ELF-1 (cell line): ENCODE measurements at regions not wholly inside any gene's neighbourhood (a gene's known extent, or its start where the extent isn't known, plus 50 kb on each side); places are given as distances from the start of the nearest gene placed in this dataset.

ENCODE experiments used
- DNase-seq: peaks from one replicate; pipeline ENCODE4 v3.0.0-alpha.2; 2016; ENCODE audit warnings: low read depth, low spot score

DNA sequence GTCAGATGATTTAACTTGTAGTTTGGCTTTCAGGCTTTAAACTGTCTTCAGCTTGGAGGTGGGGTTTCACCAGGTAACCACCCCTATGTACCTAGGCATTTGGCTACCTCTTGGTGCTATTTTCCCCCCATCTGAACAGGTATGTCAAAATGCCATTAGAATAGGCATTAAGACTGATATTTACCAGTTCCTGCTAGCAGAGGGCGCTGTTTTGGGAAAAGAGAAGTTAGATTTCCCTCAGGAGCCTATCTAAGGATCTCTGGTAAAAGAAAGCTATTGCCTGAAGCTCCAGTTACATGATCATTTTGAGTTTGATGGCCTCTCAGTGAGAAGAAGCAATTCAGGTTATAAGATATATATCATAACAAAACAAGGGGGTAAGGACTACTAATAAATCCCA is 879.1 kb downstream of the SH3BGRL start:
- DNase-seq, result no peak

DNA sequence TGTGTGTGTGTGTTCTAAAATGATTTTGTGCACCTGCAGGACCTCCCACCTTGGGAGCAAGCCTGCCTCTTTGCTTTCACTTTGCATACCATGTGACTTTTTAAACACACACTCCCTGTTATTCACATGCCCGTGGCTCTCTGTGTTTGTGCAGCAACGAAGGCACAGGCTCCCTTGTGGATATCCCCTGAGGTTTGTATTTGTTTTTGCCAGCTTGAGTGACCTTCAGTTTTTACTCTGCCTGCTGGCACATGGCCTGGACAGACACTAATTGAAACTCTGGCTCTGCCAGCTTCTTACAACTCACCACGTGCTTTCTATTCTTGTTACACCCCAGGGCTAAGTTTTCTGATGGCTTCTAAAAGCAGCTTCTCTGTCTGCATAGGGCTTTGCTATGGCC is 885.8 kb downstream of the SH3BGRL start:
- DNase-seq, result no peak

DNA sequence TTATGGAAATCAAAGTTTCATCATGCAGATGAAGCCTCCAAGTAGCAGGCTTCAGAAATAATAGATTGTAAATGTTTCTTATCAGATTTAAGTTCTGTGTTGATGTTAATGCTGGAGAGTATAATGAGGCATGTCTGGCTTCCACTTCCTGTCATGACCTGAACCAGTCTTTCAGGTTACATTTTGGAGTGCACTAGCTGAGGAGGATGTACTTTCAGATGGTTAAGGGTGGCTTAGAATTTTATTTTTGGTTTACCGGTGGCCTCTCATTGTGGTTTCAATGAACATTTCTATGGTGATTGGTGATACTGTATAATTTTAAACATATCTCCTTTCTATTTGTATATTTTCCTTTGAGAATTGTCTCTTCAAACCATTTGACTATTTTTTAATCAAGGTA is 890.4 kb downstream of the SH3BGRL start:
- DNase-seq, result no peak

DNA sequence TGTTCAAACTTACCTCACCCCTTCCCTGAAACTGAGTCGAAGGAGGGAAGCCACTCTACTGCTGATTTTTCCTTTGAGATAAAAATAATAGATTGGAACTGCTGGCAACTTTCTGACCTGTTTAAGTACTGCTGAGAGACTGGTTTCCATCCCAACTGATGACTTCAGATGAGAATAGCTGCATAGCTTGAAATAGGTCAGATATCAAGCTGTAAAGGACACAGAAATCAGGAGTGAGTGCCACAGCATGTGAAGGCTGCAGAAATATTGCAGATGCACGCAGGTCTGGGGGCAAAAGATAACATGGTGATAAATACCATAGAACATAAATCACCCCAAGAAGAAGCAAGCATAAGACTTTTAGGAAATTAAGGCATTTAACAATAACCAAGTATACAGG is 923.2 kb downstream of the SH3BGRL start:
- DNase-seq, result no peak

DNA sequence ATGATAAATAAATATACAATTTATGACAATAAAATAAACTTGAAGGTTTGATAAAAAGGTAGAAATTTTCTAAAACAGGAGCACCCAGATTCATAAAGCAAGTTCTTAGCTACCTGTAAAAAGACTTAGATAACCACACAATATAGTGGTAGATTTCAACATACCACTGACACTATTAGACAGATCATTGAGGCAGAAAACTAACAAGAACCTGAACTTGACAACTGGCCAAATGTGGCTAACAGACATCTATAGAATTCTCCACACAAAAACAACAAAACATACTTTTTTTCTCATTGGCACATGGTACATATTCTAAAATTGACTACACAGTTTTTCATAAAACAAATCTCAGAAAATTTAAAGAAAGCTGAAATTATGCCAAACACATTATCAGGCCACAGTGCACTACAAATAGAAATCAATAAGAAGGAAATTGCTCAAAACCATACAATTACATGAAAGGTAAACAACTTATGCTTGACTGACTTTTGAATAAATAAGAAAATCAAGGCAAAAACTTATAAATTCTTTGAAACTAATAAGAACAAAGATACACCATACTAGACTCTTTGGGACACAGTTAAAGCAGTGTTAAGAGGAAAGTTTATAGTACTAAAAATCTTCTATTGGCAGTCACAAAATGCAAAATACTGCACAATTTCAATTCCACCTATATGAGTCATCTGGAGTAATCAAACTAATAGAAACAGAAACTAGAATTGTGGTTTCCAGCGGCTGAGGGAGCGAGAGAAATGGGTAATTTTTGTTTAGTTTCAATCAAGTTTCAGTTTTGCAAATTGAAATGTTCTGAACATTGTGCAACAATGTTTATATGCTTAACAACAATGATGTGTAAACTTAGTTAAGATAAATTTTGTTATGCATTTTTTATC is 925.6 kb downstream of the SH3BGRL start:
- DNase-seq, result no peak

DNA sequence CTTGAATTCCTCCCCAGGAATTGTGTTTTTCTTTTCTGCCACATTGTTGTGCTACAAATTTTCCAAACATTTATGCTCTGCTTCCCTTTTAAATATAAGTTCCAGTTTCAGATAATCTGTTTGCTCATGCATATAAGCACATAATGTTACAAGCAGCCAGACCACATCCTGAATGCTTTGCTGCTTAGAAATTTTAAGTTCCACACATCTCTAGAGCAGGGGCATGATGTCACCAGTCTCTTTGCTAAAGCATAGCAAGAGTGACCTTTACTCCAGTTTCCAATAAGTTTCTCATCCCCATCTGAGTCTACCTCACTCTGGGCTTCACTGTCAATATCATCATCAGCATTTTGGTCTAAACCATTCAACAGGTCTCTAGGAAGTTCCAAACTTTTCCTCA is 932.5 kb downstream of the SH3BGRL start:
- DNase-seq, result no peak

DNA sequence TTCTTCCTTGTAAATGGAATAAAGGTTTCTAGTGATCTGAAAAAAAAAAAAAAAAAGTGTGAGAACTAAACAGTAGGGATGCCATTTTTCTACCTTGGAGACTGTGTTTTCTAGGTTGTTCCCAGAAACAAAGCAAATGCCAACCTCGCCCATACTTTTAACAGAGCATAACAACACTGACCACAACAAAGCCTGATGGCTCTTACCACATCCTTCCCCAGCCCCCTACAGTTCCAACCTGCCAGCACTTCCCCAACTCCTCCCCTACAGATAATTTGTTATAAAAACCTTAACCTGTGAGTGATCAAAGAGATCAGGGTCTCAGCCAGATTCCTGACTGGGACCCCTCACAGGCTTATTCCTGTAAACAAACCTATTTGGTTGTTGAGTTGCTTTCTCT is 940.0 kb downstream of the SH3BGRL start:
- DNase-seq, result no peak

DNA sequence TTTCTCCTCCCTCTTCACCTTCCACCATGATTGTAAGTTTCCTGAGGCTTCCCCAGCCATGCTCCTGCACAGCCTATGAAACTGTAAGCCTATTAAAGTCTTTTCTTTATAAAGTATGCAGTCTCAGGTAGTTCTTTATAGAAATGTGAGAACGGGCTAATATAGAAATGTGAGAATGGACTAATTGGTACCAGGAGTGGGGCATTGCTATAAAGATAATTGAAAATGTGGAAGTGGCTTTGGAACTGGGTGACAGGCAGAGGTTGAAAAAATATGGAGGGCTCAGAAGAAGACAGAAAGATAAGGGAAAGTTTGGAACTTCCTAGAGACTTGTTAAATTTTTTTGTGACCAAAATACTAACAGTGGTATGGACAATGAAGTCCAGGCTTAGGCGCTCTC is 959.3 kb downstream of the SH3BGRL start:
- DNase-seq, result no peak

DNA sequence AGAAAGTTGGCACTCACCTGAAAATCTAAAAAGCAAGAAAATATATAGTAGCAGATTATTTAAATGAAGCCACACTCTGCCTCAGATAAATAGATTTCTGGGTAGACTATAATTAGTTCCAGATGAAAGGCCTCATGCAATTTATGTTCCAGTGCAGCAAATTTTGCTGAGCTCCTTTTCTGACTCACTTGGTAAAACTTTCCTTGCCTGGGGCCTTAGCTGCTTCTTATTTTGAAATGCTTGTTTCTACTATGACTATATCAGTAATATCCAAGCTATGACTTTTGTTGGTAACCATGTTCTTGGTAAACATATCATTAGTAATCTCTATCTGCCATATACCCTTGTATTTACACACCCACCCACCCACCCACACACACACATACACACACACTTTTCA is 961.8 kb downstream of the SH3BGRL start:
- DNase-seq, result no peak

DNA sequence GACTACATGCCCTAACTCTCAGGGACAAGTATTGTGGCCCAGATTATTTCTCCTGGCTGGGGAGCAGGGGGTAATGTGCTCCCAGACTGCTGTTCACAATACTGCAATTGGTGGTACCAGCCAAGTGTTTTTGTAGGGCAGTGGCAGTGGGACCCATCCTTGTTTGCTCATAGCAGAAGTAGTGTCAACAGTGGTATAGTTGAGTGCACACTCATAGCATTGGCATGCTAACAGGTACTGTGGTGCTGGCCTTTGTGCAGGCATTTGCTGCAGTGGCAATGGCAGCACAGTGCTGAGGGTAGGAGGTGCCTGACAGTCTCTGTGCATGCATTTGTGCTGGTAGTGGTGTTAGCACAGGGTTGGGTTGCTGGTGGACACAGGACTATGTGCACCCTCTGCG is 995.0 kb downstream of the SH3BGRL start:
- DNase-seq, result no peak

DNA sequence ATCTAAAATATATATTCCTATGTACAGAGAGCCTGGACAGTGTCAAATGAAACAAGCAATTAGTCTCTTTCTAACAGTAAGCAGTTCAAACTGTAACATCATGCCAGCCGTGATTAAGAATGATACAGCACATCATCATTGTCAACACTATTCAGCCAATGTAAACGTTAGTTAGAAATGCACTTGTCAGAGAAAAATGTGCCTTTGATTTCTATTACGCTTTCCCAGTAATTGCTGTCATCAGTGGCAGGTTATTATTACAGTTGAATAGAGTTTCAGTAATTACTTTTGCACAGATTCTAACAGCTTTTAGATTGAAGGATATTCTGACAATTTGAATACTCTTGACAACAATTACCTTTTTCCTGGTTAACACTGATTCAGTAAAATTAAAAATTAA is 1007.1 kb downstream of the SH3BGRL start:
- no peak for DNase-seq

DNA sequence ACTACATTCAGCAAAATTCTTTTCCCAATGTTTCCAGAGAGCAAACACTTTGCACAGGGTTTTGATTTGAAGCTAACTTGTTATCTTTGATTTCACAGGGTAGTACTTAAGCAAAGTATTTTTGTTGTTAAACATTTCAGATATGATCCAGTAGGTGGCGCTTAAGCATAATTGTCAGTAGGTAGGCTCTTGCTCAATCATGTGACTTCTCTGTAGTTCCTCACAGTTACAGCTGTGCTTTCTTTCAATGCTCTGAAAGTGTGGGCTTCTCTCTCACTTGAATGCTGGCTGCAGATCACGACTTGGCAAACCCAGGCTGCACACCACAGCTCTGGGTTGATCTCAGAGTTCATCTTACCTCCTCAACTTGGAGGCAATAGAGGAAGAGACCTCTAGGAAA is 1016.5 kb downstream of the SH3BGRL start:
- DNase-seq, result peak; percentile 7

DNA sequence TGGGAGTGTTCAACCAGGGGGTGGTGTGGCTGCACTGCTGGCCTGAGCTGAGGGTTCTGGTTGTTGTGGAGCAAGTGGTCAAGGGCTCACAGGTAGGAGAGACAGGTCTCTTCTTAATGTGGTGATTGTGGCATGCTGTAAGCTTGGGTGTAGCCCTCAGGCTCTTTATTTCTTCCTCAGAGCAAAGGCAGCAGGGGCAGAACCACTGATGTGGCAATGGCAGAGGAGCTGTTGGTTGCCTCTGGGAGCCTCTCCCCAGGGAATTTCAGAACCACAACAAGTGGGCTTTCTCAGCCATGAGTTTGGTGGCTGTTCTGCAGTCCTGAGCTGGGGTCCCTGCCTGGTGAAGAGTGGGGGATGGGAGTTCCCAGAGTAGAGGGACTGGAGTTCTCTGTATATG is 1017.2 kb downstream of the SH3BGRL start:
- DNase-seq, result no peak

DNA sequence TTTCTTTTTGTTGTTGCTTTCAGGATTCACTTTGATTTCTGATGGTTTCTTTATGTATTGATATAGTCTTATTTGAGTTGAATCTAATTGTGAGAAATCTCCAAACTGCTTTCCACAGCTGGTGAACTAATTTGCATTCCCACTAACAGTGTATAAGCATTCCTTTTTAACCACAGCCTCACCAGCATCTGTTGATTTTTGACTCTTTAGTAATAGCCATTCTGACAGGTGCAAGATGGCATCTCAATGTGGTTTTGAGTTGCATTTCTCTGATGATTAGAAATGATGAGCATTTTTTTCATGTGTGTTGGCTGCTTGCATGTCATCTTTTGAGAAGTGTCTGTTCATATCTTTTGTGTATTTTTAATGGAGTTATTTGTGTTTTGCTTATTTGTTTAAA is 1023.1 kb downstream of the SH3BGRL start:
- DNase-seq, result no peak

DNA sequence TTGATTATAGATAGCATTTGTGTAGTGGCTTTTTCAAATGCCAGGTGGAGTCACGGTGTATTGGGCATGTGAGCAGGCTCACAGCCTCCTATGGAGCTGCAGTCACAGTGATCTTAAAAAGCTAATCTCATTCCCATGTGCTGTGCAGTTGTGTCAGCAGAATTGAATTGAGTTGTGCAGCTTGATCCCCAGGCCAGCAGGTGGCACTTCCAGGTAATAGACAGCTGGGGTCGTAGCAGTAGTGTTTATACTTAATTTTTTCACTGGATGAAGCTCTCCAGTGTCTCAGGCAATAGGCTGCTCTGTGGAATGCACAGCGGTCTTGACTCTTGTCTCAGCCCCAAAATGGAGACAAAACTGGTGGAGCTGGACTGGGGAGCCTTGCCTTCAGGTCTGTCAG is 1028.1 kb downstream of the SH3BGRL start:
- DNase-seq, result no peak

DNA sequence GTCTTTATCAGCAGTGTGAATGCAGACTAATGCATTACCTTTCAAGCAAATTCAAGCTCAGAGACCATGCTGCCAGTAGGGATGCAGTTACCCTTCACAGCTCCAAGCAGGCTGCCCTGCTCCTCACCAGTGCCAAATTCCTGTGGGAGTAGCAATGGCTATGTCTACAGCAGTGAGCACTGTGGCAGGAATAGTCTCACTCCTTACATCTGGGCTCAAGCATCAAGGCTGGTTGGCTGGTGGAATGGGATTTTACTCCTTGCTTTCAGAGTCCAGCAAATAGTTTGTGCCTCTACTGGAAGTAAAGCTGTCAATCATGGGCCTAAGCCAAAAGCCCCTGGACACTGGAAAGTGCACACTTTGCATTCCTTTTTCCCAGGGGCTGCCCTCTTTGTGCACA is 1030.8 kb downstream of the SH3BGRL start:
- no peak for DNase-seq

DNA sequence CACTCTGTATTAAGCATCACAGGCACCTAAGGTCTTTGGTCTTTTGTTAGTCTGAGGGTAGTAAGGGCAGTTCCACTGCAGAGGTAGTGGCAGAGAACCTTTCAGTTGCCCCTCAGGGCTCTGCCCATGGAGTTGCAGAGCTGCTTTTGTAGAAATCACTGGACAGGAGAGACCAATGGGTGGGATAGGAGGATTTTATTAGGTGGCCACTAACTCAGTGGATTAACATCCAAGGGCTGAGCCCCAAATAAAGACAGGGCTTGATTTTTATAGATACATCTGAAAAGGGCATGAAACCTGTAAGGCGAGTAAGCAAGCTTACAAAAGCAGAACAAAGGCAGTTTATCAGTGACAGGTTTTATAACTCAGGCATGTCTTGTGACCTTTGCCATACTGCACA is 1035.4 kb downstream of the SH3BGRL start:
- no peak for DNase-seq
